Activated T-helper 1 cell treated with anti-CD3 and anti-CD28 coated beads, Interleukin-2, amount 50 U/mL, for 16 hours (primary cell): ENCODE measurements at regions not wholly inside any gene's neighbourhood (a gene's known extent, or its start where the extent isn't known, plus 50 kb on each side); places are given as distances from the start of the nearest gene placed in this dataset.
"Not testable (repeated sequence)": the region's sequence is repeated elsewhere in the genome, so short reads cannot be mapped to it uniquely, and the experiment has no call there.

ENCODE experiments used
- DNase-seq, 2 donors: peaks; one replicate each; pipeline ENCODE4 v3.0.0-alpha.2; 2020; ENCODE audit warnings: low read depth in 1 of 2, low spot score in 1 of 2

DNA sequence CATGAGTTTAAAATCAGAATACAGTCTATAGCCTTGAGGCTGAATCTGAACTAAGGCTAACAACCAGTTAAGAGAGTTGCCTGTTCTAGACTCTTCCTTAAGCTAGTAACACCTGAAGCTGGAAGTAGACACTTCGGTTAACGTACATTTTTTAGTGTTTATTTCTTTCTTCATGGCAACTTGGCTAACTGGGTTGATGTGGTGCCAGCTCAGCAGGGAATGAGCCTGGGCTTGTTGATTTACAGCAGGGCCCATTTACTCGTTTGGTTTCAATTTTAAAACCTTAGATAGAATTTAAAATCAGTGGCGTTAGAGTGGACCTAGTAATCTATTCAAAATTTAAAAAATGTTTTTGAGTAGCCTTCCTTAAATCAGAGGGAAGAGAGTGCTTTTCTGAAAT, 137.6 kb upstream of the ESX1 start:
- DNase-seq, result no peak

DNA sequence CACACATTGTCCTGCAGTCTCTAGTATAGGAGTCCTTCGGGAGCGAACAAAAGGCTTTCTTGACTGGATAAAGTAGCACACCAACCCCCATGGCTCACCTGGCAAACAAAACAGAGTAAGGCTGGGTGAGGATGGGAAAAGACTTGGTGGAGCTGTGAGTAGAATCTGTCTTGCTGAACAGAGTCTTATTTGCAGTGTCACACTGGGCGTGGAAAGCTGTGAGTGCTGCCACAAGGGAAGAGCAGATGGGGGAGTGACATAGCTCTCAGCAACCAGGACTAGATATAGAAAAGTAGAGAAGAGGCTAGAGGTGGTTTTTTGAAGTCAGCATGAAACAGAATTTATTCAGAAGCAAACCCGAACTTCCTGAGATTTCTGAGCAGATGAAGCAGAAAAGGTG, 137.2 kb upstream of the ESX1 start:
- DNase-seq, result no peak

DNA sequence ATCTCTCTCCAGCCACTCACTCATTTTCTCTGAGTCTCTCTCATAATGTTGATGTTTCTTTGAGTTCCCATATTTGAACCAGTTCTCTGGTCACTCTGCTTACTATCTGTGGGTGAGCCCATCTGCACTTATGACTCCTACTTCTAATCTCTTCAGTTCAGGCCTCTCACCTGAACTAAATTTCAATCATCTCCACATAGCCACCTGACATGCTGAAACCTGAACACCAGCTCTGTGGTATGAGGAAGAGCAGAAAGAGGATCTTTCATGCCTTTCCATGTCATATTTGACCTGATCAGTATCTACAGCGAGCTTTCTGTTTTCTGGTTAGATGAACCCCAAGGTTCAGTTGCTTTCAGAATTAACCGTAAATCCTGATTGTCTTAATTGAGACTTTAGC, 122.2 kb upstream of the ESX1 start:
- DNase-seq, result no peak

DNA sequence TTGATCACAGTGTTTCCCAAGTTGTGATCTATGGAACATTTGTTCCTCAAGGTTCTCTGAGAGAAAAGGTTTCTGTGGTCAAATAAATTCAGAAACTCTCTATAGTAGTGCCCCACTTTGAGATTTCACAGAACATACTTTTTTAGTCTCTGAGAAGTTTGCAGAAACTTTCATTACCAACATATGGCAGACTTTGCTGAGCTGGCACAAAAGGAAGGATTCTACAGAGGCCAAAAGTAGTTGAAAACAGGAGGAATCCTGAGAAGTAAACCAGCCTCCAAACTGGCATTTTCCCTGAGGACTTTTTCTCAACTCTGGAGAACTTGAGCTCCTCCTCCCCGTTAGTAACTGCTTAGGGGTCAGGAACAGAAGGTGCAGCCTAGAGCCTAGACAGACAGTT, 117.8 kb upstream of the ESX1 start:
- DNase-seq, result no peak

DNA sequence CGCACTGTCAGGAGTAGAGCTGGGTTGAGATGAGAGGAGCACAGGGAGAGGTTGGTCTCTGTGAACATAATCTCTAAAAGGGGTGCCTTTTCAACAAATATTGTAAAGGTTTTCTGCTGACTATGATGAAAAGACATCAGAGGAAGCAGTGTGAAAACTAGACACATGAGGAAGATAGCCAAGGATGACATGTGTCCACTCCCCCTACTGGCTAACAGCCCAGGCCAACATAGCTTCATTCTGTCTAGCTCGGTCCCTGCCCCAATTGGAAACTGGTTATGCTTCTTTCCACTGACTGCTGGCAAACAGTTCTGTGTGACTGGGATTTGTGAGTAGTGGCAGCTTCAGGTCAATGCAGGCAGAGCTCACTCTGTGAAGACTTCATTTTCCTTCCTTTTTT, 115.4 kb upstream of the ESX1 start:
- no peak for DNase-seq

GRCh38 chrX:104360774-104361173, 106.0 kb upstream of the ESX1 start:
- not testable (repeated sequence) for DNase-seq

DNA sequence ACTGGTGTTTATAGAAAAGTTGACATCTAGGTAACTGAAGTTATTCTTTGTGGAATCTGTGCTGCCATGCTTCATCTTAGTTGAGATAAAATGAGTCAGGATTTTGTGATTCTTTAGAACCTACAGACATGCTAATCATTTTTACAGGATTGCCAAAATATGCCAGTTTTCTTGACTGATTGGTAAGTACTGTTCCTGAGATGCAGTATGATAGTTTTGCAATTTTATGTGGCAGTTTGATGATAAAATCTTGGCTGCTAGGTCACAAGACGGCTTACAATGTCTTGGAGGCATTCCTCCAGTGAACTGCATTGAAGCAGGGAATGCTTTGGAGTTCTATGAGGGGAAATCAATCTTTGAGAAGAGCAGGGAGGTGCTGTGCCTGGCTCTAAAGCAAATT, 104.4 kb upstream of the ESX1 start:
- no peak for DNase-seq

GRCh38 chrX:104351173-104351769, 96.5 kb upstream of the ESX1 start:
- DNase-seq, result no peak

- DNase-seq, result no peak
These were observed 93.1 kb upstream of the ESX1 start for GRCh38 chrX:104347860-104348259.

DNA sequence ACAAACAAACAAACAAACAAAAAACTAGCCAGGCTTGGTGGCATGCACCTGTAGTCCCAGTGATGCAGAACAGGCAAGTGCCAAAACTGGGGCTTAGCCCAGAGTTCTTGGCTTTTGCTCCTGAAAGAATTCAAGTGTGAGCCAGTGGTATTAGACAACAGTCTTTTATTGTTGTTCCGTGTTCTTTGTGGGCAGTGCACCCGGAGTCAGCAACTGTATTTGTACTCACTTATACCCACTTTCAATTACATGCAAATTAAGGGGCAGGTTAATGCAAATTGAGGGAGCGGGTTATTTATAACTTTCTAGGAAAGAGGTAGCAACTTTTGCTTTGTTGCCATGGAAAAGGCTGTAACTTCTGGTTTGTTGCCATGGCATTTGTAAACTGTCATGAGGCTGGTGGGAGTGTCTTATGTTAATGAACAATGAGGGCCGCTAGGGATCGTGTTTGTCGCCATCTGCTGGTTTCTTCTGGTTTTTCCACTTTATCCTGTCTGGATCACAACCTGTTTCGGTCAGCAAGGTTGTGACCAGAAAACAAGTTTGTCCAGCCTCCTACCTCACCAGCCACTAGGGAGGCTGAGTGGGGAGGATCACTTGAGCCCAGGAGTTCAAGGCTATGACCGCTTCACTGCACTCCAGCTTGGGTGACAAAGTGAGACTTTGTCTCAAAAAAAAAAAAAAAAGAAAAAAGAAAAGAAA, 88.8 kb upstream of the ESX1 start:
- DNase-seq, result peak in 1 of 2 donors; percentile 2

DNA sequence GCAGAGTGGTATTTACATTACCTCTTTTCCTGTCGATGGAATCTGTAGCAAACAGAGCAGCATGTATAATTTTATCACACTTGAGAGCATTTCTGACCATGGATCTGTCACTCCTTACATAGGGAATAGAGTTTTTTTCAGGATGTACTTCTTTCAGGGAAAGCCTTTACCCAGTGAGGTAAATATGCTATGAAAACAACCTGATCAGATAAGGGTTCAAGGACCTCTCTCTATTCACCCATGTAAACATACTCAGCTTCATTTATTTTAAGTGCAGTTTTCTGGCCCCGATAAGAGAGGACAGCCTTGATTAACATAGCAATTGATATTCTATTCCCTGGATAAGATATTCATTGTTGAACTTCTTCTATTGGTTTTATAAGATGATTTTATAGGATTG, 87.3 kb upstream of the ESX1 start:
- no peak for DNase-seq

DNA sequence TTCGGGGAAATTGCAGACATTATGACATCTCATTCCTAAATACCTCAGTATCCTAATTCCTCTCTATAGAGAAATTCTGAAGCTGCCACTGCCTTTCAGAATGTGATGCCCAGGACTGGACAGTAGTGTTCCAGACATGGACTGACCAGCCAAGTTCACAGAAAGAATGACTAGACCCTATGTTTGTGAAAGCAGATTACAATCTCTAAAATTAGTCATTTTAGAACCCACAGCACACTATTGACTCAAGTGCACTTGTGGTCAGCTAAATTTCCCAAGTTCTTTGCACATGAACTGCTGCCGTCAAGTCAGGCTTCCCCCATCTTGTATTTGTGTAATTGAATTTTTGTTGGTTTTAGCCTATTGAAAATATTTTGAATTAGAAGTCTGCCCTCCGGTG, 81.0 kb upstream of the ESX1 start:
- no peak for DNase-seq

DNA sequence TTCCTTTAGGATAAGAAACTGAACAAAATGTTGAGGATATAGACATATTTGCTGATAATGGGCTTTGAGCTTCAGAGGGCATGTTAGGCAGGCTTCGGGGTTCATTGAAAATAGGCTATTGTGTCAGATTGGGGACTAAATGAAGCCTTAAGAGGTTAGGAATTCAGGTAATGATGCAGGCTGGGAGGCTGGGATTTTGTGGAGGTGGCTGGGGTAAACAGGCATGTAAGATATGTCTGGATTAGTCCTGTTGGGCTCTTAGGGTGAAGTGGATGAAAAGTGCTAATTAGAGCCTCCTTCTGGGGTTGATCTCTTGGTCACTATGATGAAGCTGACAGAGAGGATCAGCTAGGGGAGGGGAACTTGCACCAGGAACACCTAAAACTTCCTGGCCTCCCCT, 80.2 kb upstream of the ESX1 start:
- DNase-seq, result no peak

DNA sequence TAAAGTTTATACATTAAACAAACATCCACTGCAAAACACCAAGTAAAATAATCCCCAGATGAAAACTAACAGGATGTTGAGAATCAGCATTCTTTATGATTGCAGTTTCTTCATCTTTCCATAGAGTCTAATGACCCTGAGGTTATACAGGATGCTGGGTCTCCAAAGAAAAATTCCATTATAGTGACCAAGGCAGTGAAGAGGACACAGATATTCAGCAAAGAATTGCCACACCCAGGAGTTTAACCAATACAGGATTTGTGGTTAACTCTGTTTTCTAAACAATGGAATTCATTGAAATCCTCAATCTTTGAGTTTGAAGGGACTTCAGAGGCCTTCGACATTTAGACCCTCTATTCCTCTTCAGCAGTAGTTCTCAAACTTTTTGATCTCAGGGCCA, 76.2 kb upstream of the ESX1 start:
- DNase-seq, result no peak

GRCh38 chrX:104329731-104330130, 75.0 kb upstream of the ESX1 start:
- DNase-seq, result no peak

GRCh38 chrX:104325213-104325585, 70.5 kb upstream of the ESX1 start:
- DNase-seq, result no peak

- DNase-seq, result no peak
These were observed 69.9 kb upstream of the ESX1 start for GRCh38 chrX:104324461-104325212.

DNA sequence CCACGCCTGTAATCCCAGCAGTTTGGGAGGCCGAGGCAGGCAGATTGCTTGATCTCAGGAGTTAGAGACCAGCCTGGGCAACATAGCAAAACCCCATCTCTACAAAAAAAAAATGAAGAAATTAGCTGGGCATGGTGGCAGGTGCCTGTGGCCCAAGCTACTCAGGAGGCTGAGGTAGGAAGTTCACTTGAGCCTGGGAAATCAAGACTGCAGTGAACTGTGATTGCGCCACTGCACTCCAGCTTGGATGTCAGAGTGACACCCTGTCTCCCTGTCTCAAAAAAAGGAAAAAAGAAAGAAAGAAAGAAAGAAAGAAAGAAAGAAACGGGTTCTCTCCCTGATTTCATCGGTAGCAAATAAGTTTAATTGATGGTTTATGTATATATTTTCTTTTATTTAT, 64.6 kb upstream of the ESX1 start:
- DNase-seq, result no peak

- DNase-seq, result no peak
These were observed 63.7 kb upstream of the ESX1 start for GRCh38 chrX:104318330-104319009.

DNA sequence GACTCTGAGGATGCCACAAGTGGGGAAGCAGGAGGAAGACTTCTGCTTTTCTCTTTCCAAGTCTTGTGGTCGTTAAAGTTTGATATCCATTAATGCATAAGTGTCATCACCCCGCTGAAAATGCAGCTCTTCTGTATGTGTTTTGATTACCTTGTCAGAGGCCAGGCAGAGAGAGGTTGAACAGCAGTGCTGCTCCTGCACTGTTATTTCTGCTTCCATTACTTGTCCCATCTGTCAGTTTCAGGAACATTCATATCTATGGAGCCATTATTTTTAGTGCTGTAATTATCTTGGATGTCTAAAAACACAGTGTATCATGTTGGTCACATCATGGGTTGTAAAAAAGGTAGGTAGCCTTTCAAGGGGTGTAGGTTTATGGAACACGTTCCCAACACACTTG, 62.0 kb upstream of the ESX1 start:
- no peak for DNase-seq

DNA sequence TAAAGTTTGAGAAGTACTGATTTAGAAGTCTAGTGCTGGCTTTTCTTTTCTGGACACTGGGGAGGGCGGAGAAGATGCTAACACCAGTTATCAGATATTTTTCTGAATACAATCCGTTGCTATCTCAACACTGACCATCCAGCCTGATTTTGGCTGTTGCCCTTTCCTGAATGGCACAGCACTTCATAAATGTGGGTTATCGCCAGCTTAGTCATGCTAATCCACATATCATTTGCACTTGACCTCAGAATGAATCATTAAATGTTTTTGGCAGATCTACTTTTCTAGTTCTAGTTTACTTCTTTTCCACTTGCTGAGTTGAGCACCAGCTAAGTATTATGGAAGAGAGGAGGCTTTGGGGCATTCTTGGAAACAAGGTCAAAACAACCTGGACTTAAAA, 60.8 kb upstream of the ESX1 start:
- no peak for DNase-seq

- no peak for DNase-seq
These were observed 56.0 kb upstream of the ESX1 start for GRCh38 chrX:104310657-104311254.
